H1 (cell line): ENCODE measurements at regions not wholly inside any gene's neighbourhood (a gene's known extent, or its start where the extent isn't known, plus 50 kb on each side); places are given as distances from the start of the nearest gene placed in this dataset.

Experiments
- CTCF ChIA-PET: fragments of 300-600 bp; sonication (Branson Sonifier 250); formaldehyde crosslinking; loops from one replicate; lab custom pipeline; 2021; ENCODE audit not compliant: partially characterized antibody; lab: Charles Lee
- POLR2A ChIA-PET: fragments of 300-600 bp; sonication (Branson Sonifier 250); formaldehyde crosslinking; loops from one replicate; lab custom pipeline; 2021; ENCODE audit warnings: inconsistent platforms; ENCODE audit not compliant: partially characterized antibody; lab: Charles Lee
- DNase-seq, 2 experiments: peaks; one replicate each; pipeline versions ENCODE4 v3.0.0 to v3.0.0-alpha.2; 2010 to 2022; ENCODE audit warnings: low spot score in 2 of 2, low read depth in 1 of 2, mixed read lengths in 1 of 2
- FAIRE-seq: peaks from 2 replicates; lab custom pipeline; 2011; peaks lifted over from hg19 to GRCh38; lab: Jason Lieb, UNC
- H2AFZ ChIP-seq: 2 replicates; pipeline ENCODE4 v1.8.1; 2012; ENCODE audit warnings: low read length, inconsistent platforms
- H2AK5ac ChIP-seq: 2 replicates; pipeline ENCODE4 v1.6.1; 2013; ENCODE audit warnings: low read depth, low read length
- H2BK120ac ChIP-seq: replicated peaks from 2 replicates; pipeline ENCODE3; 2013; ENCODE audit warnings: low read depth, low read length, inconsistent platforms
- H2BK12ac ChIP-seq: 2 replicates; pipeline ENCODE4 v1.6.1; 2013; ENCODE audit warnings: low read depth, low read length
- H2BK15ac ChIP-seq: 2 replicates; pipeline ENCODE4 v1.6.1; 2013; ENCODE audit warnings: low read length
- H2BK20ac ChIP-seq: 2 replicates; pipeline ENCODE4 v1.6.1; 2013; ENCODE audit warnings: low read length
- H2BK5ac ChIP-seq: 2 replicates; pipeline ENCODE4 v1.6.1; 2013; ENCODE audit warnings: low read depth, low read length
- H3K14ac ChIP-seq: 2 replicates; pipeline ENCODE4 v1.6.1; 2013; ENCODE audit warnings: inconsistent platforms; ENCODE audit not compliant: insufficient read length
- H3K18ac ChIP-seq: 2 replicates; pipeline ENCODE4 v1.6.1; 2013; ENCODE audit warnings: low read length; ENCODE audit errors: extremely low read depth
- H3K23ac ChIP-seq: 2 replicates; pipeline ENCODE4 v1.6.1; 2013; ENCODE audit warnings: inconsistent platforms; ENCODE audit not compliant: insufficient read length
- H3K23me2 ChIP-seq: 2 replicates; pipeline ENCODE4 v1.6.1; 2013; ENCODE audit warnings: low read depth, low read length
- H3K27ac ChIP-seq: 2 replicates; pipeline ENCODE4 v1.6.1; 2011; ENCODE audit warnings: low read depth, low read length, inconsistent platforms
- H3K27me3 ChIP-seq, 4 experiments: replicated peaks in 1 of 4; 1 replicate in 1 of 4; 2 replicates in 3 of 4; pipeline versions ENCODE4 v1.6.1 to v1.8.1; 2011 to 2013; ENCODE audit warnings: low read length in 3 of 4, mild to moderate bottlenecking in 3 of 4, inconsistent platforms in 2 of 4, mixed read lengths in 2 of 4, moderate library complexity in 1 of 4; ENCODE audit not compliant: control insufficient read depth in 3 of 4, insufficient read depth in 3 of 4; ENCODE audit errors: extremely low read depth in 1 of 4
- H3K36me3 ChIP-seq, 4 experiments: 2 replicates each; pipeline versions ENCODE4 v1.6.1 to v1.8.1; 2011 to 2013; ENCODE audit warnings: mild to moderate bottlenecking in 4 of 4, low read length in 3 of 4, moderate library complexity in 2 of 4, control low read depth in 1 of 4, inconsistent platforms in 1 of 4; ENCODE audit not compliant: insufficient read depth in 4 of 4, control insufficient read depth in 2 of 4
- H3K4ac ChIP-seq: replicated peaks from 2 replicates; pipeline ENCODE3; 2013; ENCODE audit warnings: low read length, low read depth, mixed read lengths, inconsistent platforms; ENCODE audit not compliant: insufficient read length
- H3K4me1 ChIP-seq, 4 experiments: replicated peaks in 1 of 4; 1 replicate in 1 of 4; 2 replicates in 3 of 4; pipeline versions ENCODE4 v1.6.1 to v1.8.1; 2011 to 2013; ENCODE audit warnings: low read length in 3 of 4, inconsistent platforms in 2 of 4, mixed read lengths in 1 of 4; ENCODE audit not compliant: insufficient read depth in 4 of 4, control insufficient read depth in 3 of 4
- H3K4me2 ChIP-seq, 2 experiments: 2 replicates each; pipeline versions ENCODE4 v1.6.1 to v1.8.1; 2011 to 2013; ENCODE audit warnings: low read depth in 2 of 2, low read length in 2 of 2, control low read depth in 1 of 2, inconsistent platforms in 1 of 2, mild to moderate bottlenecking in 1 of 2; ENCODE audit not compliant: insufficient read depth in 1 of 2
- H3K4me3 ChIP-seq, 4 experiments: fragments of 200-600, 300-600 bp in 1 of 4; sonication (generic), shearing (Covaris generic), sonication (Bioruptor Twin) in 1 of 4; 2 replicates each; pipeline versions ENCODE4 v1.5.1 to v1.8.1; 2011 to 2016; ENCODE audit warnings: low read length in 4 of 4, low read depth in 3 of 4, control low read depth in 2 of 4, inconsistent platforms in 2 of 4, mild to moderate bottlenecking in 2 of 4, mixed read lengths in 1 of 4, moderate library complexity in 1 of 4; ENCODE audit not compliant: insufficient read depth in 2 of 4; ENCODE audit errors: extremely low read depth in 1 of 4
- H3K56ac ChIP-seq: replicated peaks from 2 replicates; pipeline ENCODE3; 2013; ENCODE audit warnings: low read depth, mild to moderate bottlenecking, mixed read lengths, low read length, inconsistent platforms; ENCODE audit not compliant: insufficient read length
- H3K79me1 ChIP-seq: 2 replicates; pipeline ENCODE4 v1.6.1; 2013; ENCODE audit warnings: low read depth, low read length, control low read depth
- H3K79me2 ChIP-seq, 2 experiments: 2 replicates each; pipeline versions ENCODE4 v1.6.1 to v1.8.1; 2012 to 2013; ENCODE audit warnings: low read length in 2 of 2, mild to moderate bottlenecking in 2 of 2, inconsistent platforms in 1 of 2; ENCODE audit not compliant: insufficient read depth in 2 of 2, control insufficient read depth in 1 of 2
- H3K9ac ChIP-seq, 4 experiments: replicated peaks in 1 of 4; 1 replicate in 1 of 4; 2 replicates in 3 of 4; pipeline versions ENCODE4 v1.6.1 to v1.8.1; 2011 to 2013; ENCODE audit warnings: low read depth in 3 of 4, low read length in 3 of 4, control low read depth in 2 of 4, mild to moderate bottlenecking in 2 of 4, moderate library complexity in 2 of 4, inconsistent platforms in 1 of 4; ENCODE audit errors: extremely low read depth in 1 of 4
- H3K9me3 ChIP-seq, 2 experiments: 2 replicates each; pipeline versions ENCODE4 v1.6.1 to v1.8.1; 2012 to 2013; ENCODE audit warnings: mild to moderate bottlenecking in 2 of 2, moderate library complexity in 2 of 2, control low read depth in 1 of 2, inconsistent platforms in 1 of 2, low read depth in 1 of 2, low read length in 1 of 2, mixed read lengths in 1 of 2; ENCODE audit not compliant: insufficient read depth in 2 of 2
- H4K20me1 ChIP-seq, 2 experiments: replicated peaks in 1 of 2; 2 replicates each; pipeline versions ENCODE3 to v1.8.1; 2011 to 2013; ENCODE audit warnings: inconsistent platforms in 2 of 2, low read length in 2 of 2, mild to moderate bottlenecking in 1 of 2; ENCODE audit not compliant: insufficient read depth in 2 of 2, control insufficient read depth in 1 of 2
- H4K5ac ChIP-seq: 2 replicates; pipeline ENCODE4 v1.6.1; 2013; ENCODE audit warnings: low read length, low read depth, mixed read lengths, inconsistent platforms; ENCODE audit not compliant: insufficient read length
- H4K8ac ChIP-seq: 2 replicates; pipeline ENCODE4 v1.8.0; 2013; ENCODE audit warnings: mild to moderate bottlenecking, moderate library complexity, low read length, inconsistent platforms; ENCODE audit not compliant: insufficient read depth; ENCODE audit errors: extremely low read depth
- H4K91ac ChIP-seq: replicated peaks from 2 replicates; pipeline ENCODE3; 2013; ENCODE audit warnings: low read length, mixed read lengths, inconsistent platforms; ENCODE audit not compliant: insufficient read length
- CEBPB ChIP-seq: IDR thresholded peaks from 2 replicates; pipeline ENCODE4 v1.6.1; 2012; ENCODE audit warnings: low read depth, low read length
- CHD2 ChIP-seq: IDR thresholded peaks from 2 replicates; pipeline ENCODE4 v1.6.1; 2012; ENCODE audit warnings: low read length, improper control_type of control experiment
- EP300 ChIP-seq, 2 experiments: IDR thresholded peaks; 1 replicate in 1 of 2; 2 replicates in 1 of 2; pipeline ENCODE4 v1.6.1; 2011 to 2012; ENCODE audit warnings: low read depth in 2 of 2, low read length in 2 of 2, mild to moderate bottlenecking in 2 of 2, borderline replicate concordance in 1 of 2, inconsistent platforms in 1 of 2, moderate library complexity in 1 of 2
- KDM1A ChIP-seq: fragments of 200-600, 300-600 bp; sonication (generic); IDR thresholded peaks from 2 replicates; pipeline ENCODE4 v1.7.1; 2016; ENCODE audit warnings: mild to moderate bottlenecking, low read length, borderline replicate concordance
- NANOG ChIP-seq: IDR thresholded peaks from 2 replicates; pipeline ENCODE4 v1.6.1; 2011; ENCODE audit warnings: low read length, low read depth, mild to moderate bottlenecking, inconsistent platforms; ENCODE audit not compliant: insufficient read depth, poor library complexity, severe bottlenecking
- POLR2A ChIP-seq, 2 experiments: IDR thresholded peaks; 1 replicate in 1 of 2; 2 replicates in 1 of 2; pipeline ENCODE4 v1.6.1; 2011; ENCODE audit warnings: low read depth in 2 of 2, low read length in 2 of 2, mild to moderate bottlenecking in 2 of 2; ENCODE audit errors: control extremely low read depth in 1 of 2
- RBBP5 ChIP-seq: IDR thresholded peaks from 2 replicates; pipeline ENCODE4 v1.7.1; 2012; ENCODE audit warnings: low read depth, mild to moderate bottlenecking, inconsistent platforms, low read length, moderate library complexity, borderline replicate concordance
- RNF2 ChIP-seq: fragments of 200-900, 300-1000 bp; sonication (generic); IDR thresholded peaks from 2 replicates; pipeline ENCODE4 v1.7.1; 2016; ENCODE audit warnings: borderline replicate concordance, low read depth, mild to moderate bottlenecking, antibody characterized with exemption, low read length; ENCODE audit not compliant: poor library complexity, severe bottlenecking; ENCODE audit errors: missing control alignments
- SAP30 ChIP-seq: fragments of 300-600 bp; sonication (generic); IDR thresholded peaks from 2 replicates; pipeline ENCODE4 v1.7.1; 2012; ENCODE audit warnings: low read length, moderate library complexity, mild to moderate bottlenecking, inconsistent platforms; ENCODE audit not compliant: insufficient read depth, insufficient replicate concordance
- SIN3A ChIP-seq, 2 experiments: IDR thresholded peaks in 1 of 2; conservative IDR thresholded peaks in 1 of 2; 2 replicates each; pipeline ENCODE4 v1.6.1; 2011 to 2012; ENCODE audit warnings: low read length in 2 of 2, improper control_type of control experiment in 1 of 2, low read depth in 1 of 2, mild to moderate bottlenecking in 1 of 2
- SP4 ChIP-seq: IDR thresholded peaks from 2 replicates; pipeline ENCODE4 v1.6.1; 2012; ENCODE audit warnings: low read length, inconsistent platforms
- SRF ChIP-seq: IDR thresholded peaks from 2 replicates; pipeline ENCODE4 v1.6.1; 2011; ENCODE audit warnings: mild to moderate bottlenecking, low read depth, low read length, moderate library complexity
- USF2 ChIP-seq: IDR thresholded peaks from 2 replicates; pipeline ENCODE4 v1.6.1; 2011; ENCODE audit warnings: low read length, improper control_type of control experiment
- TF ChIP-seq, protein P1 (sequence below): IDR thresholded peaks from 2 replicates; pipeline ENCODE4 v1.6.1; 2012; ENCODE audit warnings: inconsistent platforms

DNA sequence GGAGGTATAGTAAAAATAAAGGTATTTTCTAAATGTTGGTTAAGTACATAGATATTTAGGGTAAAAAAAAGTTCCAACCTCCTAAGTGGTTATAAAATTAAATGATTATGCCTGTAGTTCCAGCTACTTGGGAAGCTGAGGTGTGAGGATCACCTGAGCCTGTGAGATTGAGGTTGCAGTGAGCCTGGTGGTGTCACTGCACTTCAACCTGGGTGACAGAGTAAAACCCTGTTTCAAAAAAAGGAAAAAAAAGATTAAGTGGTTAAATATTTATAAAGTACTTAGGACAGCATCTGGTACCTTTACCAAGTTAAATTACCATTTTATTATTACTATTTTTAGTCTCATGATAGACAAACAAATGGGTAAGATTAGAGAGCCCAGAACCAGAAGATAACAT, 1801.0 kb downstream of the C4orf33 start:
- no peak overlapping the region for H4K8ac ChIP-seq
- no peak overlapping the region for H3K23ac ChIP-seq
- no peaks in the 10 kb centered on the region for H3K27me3 ChIP-seq
- H3K4me3 ChIP-seq, result no peak overlapping the region
- no peak overlapping the region for H3K27ac ChIP-seq
- H2BK20ac ChIP-seq, result no peak overlapping the region
- H2BK12ac ChIP-seq, result no peak overlapping the region
- H4K20me1 ChIP-seq, result no peaks in the 10 kb centered on the region
- H2AFZ ChIP-seq, result no peak overlapping the region
- no peaks in the 10 kb centered on the region for H3K36me3 ChIP-seq
- H3K56ac ChIP-seq, result no peak overlapping the region
- no peaks in the 10 kb centered on the region for H3K79me2 ChIP-seq
- POLR2A ChIA-PET, result no interaction called here
- no peak overlapping the region for H4K91ac ChIP-seq
- CTCF ChIA-PET, result no interaction called here
- no peaks in the 10 kb centered on the region for H3K23me2 ChIP-seq
- no peak overlapping the region for H2BK15ac ChIP-seq
- H3K4me2 ChIP-seq, result no peak overlapping the region
- no peak overlapping the region for H3K18ac ChIP-seq
- no peak overlapping the region for H2BK120ac ChIP-seq
- no peak overlapping the region for H3K4ac ChIP-seq
- H2AK5ac ChIP-seq, result no peak overlapping the region
- no peak for DNase-seq
- no peak for FAIRE-seq
- H3K9ac ChIP-seq, result no peak overlapping the region
- H3K14ac ChIP-seq, result no peak overlapping the region
- H3K4me1 ChIP-seq, result no peaks in the 10 kb centered on the region
- H3K9me3 ChIP-seq, result no peaks in the 10 kb centered on the region
- H4K5ac ChIP-seq, result no peak overlapping the region
- no peaks in the 10 kb centered on the region for H3K79me1 ChIP-seq
- H2BK5ac ChIP-seq, result no peak overlapping the region
- TF ChIP-seq SIN3A (conservative IDR thresholded peaks at IDR 0.05 in 1 of 2, IDR thresholded peaks at IDR 0.05 in 1 of 2; ENCODE audit: low read depth in 1 of 2, low read length in 2 of 2), result no peak
- TF ChIP-seq USF2, result no peak
- no peak for TF ChIP-seq SP4
- TF ChIP-seq, protein P1, sequence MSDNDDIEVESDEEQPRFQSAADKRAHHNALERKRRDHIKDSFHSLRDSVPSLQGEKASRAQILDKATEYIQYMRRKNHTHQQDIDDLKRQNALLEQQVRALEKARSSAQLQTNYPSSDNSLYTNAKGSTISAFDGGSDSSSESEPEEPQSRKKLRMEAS, result no peak
- no peak for TF ChIP-seq POLR2A (IDR thresholded peaks at IDR 0.05; ENCODE audit: control extremely low read depth in 1 of 2, low read depth in 2 of 2, low read length in 2 of 2)
- TF ChIP-seq EP300 (IDR thresholded peaks at IDR 0.05; ENCODE audit: borderline replicate concordance in 1 of 2, low read depth in 2 of 2, low read length in 2 of 2), result no peak
- no peak for TF ChIP-seq RNF2
- no peak for TF ChIP-seq KDM1A
- no peak for TF ChIP-seq NANOG
- TF ChIP-seq RBBP5, result no peak
- TF ChIP-seq CEBPB, result no peak
- TF ChIP-seq SRF, result no peak
- TF ChIP-seq CHD2, result no peak
- TF ChIP-seq SAP30, result no peak
